ENCODE measurements at regions not wholly inside any gene's neighbourhood (a gene's known extent, or its start where the extent isn't known, plus 50 kb on each side); places are given as distances from the start of the nearest gene placed in this dataset.
"Not testable (repeated sequence)": the region's sequence is repeated elsewhere in the genome, so short reads cannot be mapped to it uniquely, and the experiment has no call there.

- no peak for DNase-seq (ENCODE audit: low spot score)
Observed at GRCh38 chr7:69204943-69205342, 393.3 kb upstream of the AUTS2 start.

DNA sequence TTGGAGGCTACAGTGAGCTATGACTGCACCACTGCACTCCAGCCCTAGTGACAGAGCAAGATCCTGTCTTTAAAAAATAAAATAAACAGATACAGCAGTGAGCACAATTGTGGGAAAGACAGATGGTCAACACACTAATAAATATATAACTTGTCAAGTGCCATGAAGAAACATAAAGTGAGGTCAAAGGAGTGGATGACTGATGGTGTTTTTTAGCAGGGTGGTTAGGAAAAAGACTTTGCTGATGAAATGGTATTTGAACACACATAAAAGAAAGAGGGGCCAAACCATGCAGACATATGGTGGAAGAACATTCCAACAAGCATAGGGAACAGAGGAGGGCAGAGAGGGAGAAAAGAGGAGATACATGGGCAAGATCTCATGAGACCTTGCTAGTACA, 392.7 kb upstream of the AUTS2 start:
- no peak for DNase-seq (ENCODE audit: low spot score)

DNA sequence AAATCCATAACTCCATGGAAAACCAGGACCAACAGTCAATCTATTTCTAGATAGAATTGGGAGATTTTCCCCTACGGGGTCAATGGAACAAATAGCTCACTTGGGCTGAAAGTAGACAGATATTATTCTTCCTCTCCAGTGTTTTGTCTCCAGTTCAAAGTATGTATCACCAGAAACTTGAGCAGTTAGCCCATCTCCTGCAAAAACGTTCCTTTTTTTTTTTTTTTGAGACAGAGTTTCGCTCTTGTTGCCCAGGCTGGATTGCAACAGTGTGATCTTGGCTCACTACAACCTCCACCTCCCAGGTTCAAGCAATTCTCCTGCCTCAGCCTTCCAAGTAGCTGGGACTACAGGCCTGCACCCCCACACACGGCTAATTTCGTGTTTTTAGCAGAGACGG, 390.0 kb upstream of the AUTS2 start:
- DNase-seq (ENCODE audit: low spot score) = no peak

GRCh38 chr7:69208848-69209247, 389.4 kb upstream of the AUTS2 start:
- no peak for DNase-seq (ENCODE audit: low spot score)

DNA sequence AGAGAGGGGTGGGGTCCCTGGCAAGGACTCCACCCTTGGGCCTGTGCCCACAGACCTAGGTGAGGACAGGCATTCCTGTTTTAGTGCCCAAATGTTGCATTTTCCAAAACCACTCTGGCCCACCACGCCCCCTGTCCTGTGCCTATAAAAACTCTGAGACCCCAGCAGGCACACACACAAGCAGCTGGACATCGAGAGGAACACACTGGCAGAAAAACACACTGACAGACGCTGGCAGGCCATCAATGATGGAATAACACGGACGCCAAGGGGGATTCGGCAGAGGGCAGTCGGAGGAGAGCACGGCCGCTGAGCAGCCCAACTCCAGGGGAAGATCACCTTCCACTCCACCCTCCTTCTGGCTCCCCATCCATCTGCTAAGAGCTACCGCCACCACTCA, 386.9 kb upstream of the AUTS2 start:
- no peak for DNase-seq (ENCODE audit: low spot score)

DNA sequence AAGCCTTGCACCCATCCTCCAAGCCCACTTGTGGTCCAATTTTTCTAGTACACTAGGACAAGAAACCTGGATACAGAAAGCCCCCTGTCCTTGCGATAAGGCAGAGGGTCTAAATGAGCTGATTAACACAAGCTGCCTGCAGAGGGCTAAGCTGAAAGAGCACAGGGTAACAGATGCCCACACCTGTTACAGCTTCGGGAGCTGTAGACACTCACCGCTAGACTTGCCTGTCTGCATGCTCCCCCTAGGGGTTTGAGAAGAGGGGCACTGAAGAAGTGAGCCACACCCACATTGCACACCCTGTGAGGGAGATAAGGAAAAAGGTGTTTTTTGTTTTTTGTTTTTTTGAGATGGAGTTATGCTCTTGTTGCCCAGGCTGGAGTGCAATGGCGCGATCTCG, 386.5 kb upstream of the AUTS2 start:
- no peak for DNase-seq (ENCODE audit: low spot score)

DNA sequence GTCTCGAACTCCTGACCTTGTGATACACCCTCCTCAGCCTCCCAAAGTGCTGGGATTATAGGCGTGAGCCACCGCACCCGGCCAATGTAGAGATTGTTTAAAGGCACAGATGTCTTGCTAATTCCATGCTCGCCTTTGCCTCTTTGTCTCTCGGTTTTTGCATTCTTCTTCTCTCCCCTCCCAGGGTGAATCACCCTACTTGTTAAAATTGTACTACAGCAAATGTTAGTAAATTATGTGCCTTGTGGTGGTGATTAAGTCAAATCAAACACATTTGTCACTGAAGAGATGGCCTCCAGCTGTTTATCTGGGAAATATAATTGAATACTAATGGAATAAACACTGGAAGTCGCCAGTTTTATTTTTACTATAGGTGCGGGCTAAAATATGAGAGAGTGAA, 384.4 kb upstream of the AUTS2 start:
- no peak for DNase-seq (ENCODE audit: low spot score)

GRCh38 chr7:69215516-69215915, 382.8 kb upstream of the AUTS2 start:
- not testable (repeated sequence) for DNase-seq (ENCODE audit: low spot score)

GRCh38 chr7:69217516-69218350, 380.5 kb upstream of the AUTS2 start:
- no peak for DNase-seq (ENCODE audit: low spot score)

GRCh38 chr7:69218576-69218975, 379.7 kb upstream of the AUTS2 start:
- no peak for DNase-seq (ENCODE audit: low spot score)

DNA sequence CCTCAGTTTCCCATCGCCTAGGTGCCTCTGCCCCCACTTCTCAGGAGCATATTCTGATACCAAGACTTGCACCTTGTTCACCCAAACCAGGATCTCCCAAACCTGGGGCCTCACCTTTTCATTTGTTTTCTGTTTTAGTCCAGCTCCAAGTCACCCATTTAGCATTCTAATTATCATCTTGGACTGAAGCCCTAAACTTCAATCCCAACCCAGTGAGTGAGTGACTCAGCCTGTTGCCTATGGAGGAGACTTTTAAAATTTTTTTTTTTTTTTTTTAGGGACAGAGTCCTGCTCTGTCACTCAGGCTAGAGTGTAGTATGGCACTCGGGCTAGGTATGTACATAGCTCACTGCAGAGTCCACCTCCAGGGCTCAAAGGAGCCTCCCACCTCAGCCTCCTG, 378.9 kb upstream of the AUTS2 start:
- no peak for DNase-seq (ENCODE audit: low spot score)

GRCh38 chr7:69225259-69225943, 372.9 kb upstream of the AUTS2 start:
- no peak for DNase-seq (ENCODE audit: low spot score)

GRCh38 chr7:69228212-69228811, 370.0 kb upstream of the AUTS2 start:
- no peak for DNase-seq (ENCODE audit: low spot score)

GRCh38 chr7:69232445-69233376, 365.6 kb upstream of the AUTS2 start:
- DNase-seq (ENCODE audit: low spot score) = peak; percentile 41

DNA sequence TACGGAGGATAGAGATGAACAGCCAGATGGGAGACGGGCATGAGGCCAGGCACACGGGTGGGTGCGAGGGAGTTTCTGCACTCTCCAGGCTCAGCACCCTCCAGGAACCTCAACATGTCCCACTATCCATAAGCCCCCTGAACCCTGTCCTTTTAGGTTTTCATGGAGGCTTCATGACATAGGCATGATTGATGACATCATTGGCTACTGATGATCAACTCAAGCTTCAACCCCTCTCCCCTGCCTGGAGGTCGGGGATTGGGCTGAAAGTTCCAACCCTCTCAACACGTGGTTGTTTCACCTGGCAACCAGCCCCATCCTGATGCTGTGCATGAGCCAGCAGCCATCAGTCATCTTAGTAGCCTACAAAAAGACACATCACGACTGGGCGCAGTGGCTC, 360.7 kb upstream of the AUTS2 start:
- DNase-seq (ENCODE audit: low spot score) = peak; percentile 49

DNA sequence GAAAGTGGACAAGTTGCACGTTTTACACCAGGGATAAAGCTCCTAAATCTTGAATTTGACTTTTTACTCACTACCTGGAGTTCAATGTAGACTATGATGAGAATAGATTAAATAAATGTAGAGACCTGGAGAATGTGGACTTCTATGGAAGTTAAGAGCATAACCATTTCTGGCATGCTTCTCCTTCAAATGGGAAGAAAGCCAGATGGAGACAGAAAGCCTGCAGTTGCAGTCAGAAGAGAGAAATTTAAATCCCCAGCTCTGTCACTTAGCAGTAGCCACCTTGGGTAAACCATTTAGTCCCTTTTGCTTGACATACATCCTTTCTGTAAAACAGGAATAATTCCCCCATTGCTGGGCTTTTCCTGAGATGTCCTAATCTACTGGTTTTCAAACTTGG, 355.3 kb upstream of the AUTS2 start:
- DNase-seq (ENCODE audit: low spot score) = no peak

- DNase-seq (ENCODE audit: low spot score) = no peak
Observed at GRCh38 chr7:69244701-69245100, 353.6 kb upstream of the AUTS2 start.

GRCh38 chr7:69245646-69246045, 352.6 kb upstream of the AUTS2 start:
- DNase-seq (ENCODE audit: low spot score) = no peak

- DNase-seq (ENCODE audit: low spot score) = no peak
Observed at GRCh38 chr7:69246758-69247157, 351.5 kb upstream of the AUTS2 start.

DNA sequence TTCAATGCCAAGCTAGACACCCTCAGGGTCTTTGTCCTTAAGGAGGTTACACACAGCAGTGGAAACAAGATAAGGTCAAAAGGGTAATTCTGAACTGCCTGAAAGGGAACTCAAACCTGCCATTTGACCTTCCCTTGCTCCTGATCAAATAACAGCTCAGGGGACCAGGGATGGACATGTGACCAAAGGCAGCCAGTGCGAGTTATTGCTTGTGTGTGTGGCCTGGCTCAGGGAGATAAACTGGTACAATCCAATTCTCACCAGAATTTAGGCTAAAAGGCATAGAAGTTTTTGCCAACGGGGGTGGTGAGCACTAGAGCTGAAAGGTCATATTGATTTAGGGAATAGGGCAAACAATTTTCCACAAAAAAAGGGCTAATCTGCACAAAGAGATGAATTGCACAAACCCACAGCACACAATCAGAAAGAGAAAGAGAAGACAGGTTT, 349.9 kb upstream of the AUTS2 start:
- not testable (repeated sequence) for DNase-seq (ENCODE audit: low spot score)

- DNase-seq (ENCODE audit: low spot score) = no peak
Observed at GRCh38 chr7:69250958-69251357, 347.3 kb upstream of the AUTS2 start.

Measured in mesenteric fat pad (tissue), 1 donor.